Epithelial cell of proximal tubule (primary cell): ENCODE measurements at regions not wholly inside any gene's neighbourhood (a gene's known extent, or its start where the extent isn't known, plus 50 kb on each side); places are given as distances from the start of the nearest gene placed in this dataset.

Source experiments
- DNase-seq: peaks from one replicate; pipeline ENCODE4 v3.0.0-alpha.2; 2011; ENCODE audit warnings: low read depth
- H3K4me3 ChIP-seq: 2 replicates; pipeline ENCODE4 v1.5.1; 2011; ENCODE audit warnings: low read depth, mild to moderate bottlenecking, low read length
- TF ChIP-seq, protein P1 (sequence below): conservative IDR thresholded peaks from 2 replicates; pipeline ENCODE4 v1.5.1; 2012; ENCODE audit warnings: low read depth, mild to moderate bottlenecking, low read length

DNA sequence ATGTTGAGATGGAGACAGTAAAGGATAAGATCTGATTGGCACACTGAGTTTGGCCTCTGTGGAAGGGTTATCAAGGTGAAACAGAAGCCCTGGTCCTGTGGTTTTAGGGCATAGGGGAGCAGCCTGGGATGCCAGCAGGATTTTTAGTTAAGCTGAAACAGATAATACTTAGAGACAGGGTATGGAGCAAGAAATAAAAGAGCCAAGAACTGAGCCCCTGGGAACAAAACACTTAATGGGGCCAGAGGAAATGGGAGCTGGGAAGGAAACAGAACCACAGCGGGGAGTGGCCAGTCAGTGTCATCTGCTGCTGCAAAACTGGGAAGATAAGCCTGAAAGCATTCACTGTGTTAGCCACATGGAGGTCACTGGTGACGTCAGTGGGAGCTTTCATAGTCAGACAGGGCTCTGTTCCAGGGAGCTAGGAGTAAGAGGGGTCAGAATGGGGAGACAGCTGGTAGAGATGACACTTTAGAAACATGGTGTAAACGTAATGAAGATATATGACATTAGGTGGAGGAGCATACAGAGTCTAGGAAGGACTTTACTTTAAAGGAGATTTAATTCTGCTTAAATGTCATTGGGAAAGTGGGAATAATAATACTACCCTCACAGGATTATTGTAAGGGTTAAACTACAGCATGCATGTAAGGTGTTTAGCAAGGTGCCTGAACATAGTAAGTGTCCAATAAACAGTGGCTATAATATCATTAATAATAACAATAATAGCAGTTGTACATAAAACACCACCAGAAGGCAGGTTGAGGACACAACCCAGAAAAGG is 172.7 kb upstream of the CTNNB1 start:
- H3K4me3 ChIP-seq: no peak overlapping the region
- DNase-seq: peak; percentile 15
- TF ChIP-seq, protein P1, sequence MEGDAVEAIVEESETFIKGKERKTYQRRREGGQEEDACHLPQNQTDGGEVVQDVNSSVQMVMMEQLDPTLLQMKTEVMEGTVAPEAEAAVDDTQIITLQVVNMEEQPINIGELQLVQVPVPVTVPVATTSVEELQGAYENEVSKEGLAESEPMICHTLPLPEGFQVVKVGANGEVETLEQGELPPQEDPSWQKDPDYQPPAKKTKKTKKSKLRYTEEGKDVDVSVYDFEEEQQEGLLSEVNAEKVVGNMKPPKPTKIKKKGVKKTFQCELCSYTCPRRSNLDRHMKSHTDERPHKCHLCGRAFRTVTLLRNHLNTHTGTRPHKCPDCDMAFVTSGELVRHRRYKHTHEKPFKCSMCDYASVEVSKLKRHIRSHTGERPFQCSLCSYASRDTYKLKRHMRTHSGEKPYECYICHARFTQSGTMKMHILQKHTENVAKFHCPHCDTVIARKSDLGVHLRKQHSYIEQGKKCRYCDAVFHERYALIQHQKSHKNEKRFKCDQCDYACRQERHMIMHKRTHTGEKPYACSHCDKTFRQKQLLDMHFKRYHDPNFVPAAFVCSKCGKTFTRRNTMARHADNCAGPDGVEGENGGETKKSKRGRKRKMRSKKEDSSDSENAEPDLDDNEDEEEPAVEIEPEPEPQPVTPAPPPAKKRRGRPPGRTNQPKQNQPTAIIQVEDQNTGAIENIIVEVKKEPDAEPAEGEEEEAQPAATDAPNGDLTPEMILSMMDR: no peak

DNA sequence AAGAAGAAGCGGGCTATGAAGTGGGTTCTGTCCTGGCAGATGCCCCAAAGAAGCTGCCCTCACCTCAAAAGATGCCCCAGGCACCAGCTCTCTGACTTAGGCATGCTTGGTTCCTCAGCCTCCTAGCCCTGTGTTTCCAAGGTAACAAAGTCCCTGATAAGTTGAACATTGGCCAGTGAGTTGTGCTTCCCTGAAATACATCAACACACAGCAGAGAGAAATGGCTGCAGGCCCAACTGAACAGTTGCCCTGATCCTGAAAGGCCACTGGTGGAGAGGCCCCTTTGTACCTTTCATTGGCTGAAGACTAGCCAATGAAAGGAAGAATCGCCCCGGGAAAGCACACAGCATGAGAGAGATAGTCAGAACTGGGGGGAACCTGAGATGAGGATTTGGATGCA is 169.9 kb upstream of the CTNNB1 start:
- no peak for DNase-seq
- TF ChIP-seq, protein P1: no peak
- no peak overlapping the region for H3K4me3 ChIP-seq

DNA sequence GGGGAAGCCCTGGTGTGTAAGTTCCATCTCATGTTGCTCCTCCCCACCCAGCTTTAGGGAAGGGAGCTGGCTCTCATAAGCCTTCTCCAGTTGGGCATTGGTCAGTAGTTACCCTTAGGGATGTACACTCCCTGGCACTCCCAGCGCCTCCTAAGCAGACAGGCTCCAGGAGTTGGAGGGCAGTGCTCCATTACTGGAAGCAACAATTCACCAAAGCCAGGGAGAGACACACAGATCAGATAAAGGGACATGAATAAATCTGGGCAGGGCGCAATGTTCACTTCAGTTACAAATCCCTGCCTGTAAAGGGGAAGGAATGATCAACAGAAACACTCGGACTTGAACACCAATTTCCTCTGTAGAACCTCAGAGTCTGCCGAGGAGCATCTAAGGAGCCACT is 169.1 kb upstream of the CTNNB1 start:
- no peak for DNase-seq
- TF ChIP-seq, protein P1: no peak
- H3K4me3 ChIP-seq: no peak overlapping the region

DNA sequence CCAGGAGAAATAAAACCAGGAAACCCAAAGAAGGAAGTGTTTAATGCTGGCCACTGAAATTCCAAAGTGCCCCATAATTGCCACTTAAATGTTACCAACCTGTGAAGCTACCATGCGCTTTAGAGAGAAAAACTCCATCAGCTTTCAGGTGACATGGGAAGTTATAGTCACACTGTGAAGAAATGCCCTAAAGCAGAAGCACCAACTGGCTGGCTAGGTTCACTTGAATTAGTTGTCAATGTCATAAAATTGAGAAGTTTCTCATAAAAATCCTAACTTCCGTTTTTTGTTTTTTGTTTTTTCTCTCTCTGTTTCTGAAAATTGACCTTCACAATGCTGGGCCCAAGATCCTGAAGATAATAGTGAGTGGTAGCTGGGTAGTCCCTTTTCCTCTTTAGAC is 167.9 kb upstream of the CTNNB1 start:
- DNase-seq: no peak
- H3K4me3 ChIP-seq: no peak overlapping the region
- TF ChIP-seq, protein P1: no peak

DNA sequence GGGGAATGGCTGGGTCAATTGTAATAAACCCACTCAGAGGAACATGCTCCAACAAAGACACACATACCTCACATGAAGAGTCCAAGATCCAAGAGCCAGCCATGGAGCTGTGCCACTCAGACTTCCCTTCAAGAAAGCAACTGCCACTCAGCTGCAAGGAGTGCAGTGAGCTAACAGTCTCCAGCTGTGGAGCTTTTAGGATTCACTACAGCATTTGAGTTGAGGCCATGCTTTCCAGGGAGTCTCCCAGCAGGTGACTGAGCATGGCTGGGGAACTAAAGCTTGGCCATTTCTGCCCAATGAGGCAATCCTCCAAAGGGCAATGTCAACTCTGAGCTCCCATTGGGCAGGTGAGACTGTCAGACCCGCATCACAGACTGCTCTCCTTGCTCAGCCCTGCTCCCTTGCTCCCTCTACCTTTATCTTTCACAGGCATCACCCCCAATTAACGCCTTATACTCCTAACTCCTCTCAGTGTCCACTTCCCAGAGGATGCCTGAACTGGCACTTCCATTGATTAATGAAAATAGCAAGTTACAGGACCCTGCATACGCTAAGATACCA is 165.3 kb upstream of the CTNNB1 start:
- no peak for DNase-seq
- H3K4me3 ChIP-seq: no peak overlapping the region
- TF ChIP-seq, protein P1: no peak

DNA sequence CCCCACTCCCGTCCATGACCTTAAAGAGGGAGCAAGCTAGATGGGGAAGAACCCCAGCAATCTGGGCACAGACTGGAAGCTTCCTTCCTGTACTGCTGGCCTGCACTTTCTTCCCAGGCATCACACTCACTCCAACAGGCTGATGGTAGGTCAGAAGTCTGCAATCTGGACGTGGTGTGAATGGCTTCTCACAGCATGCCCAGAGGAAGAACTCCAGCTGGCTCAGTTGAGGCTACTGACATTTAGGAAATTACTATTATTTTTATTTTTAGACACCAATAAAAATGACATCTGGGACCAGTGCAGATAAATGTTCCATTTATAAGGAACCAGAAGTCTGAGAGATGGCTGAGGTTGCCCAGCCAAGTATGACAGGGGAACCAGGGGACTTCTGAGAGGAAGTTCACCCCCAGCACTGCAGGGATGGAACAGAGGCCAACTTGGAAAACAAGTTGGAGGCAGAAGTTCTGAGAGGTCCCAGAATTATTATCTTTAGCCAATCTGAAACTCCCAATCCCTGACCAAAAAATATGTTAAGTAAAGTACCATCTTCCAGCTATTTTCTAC is 163.8 kb upstream of the CTNNB1 start:
- DNase-seq: no peak
- TF ChIP-seq, protein P1: no peak
- H3K4me3 ChIP-seq: no peak overlapping the region
